CD4-positive, alpha-beta T cell (primary cell): ENCODE measurements at regions not wholly inside any gene's neighbourhood (a gene's known extent, or its start where the extent isn't known, plus 50 kb on each side); places are given as distances from the start of the nearest gene placed in this dataset.

Source experiments
- ATAC-seq: fragments of 200-7000 bp; cut with Tn5 transposase; one replicate; pipeline ENCODE4 v1.10.0; 2022; ENCODE audit warnings: mild to moderate bottlenecking; ENCODE audit not compliant: poor library complexity
- CTCF ChIA-PET: fragments of 350-600 bp; sonication (Branson Sonifier 250); formaldehyde crosslinking; loops from one replicate; lab custom pipeline; 2021; ENCODE audit warnings: antibody characterized with exemption, inconsistent platforms; lab: Charles Lee
- POLR2A ChIA-PET: fragments of 350-600 bp; sonication (Branson Sonifier 250); formaldehyde crosslinking; loops from one replicate; lab custom pipeline; 2021; ENCODE audit warnings: antibody characterized with exemption, inconsistent platforms; lab: Charles Lee
- DNase-seq, 14 experiments: peaks; one replicate each; pipeline ENCODE4 v3.0.0-alpha.2; 2013 to 2020; ENCODE audit warnings: mixed read lengths in 2 of 14
- H3K27ac ChIP-seq, 2 donors: one replicate each; pipeline versions ENCODE4 v1.5.1 to v1.7.0; 2013; ENCODE audit warnings: low read length in 2 of 2, low read depth in 1 of 2, mild to moderate bottlenecking in 1 of 2
- H3K27me3 ChIP-seq, 2 experiments: 1 replicate in 1 of 2; 2 replicates in 1 of 2; pipeline versions ENCODE4 v1.6.1 to v1.7.0; 2013; ENCODE audit warnings: low read length in 2 of 2, control low read depth in 1 of 2, mild to moderate bottlenecking in 1 of 2, moderate library complexity in 1 of 2; ENCODE audit not compliant: insufficient read depth in 2 of 2, control insufficient read depth in 1 of 2
- H3K36me3 ChIP-seq: one replicate; pipeline ENCODE4 v1.6.1; 2013; ENCODE audit warnings: low read length, control low read depth; ENCODE audit not compliant: insufficient read depth
- H3K4me1 ChIP-seq: one replicate; pipeline ENCODE4 v1.6.1; 2013; ENCODE audit warnings: low read length, control low read depth; ENCODE audit not compliant: insufficient read depth
- H3K4me3 ChIP-seq: one replicate; pipeline ENCODE4 v1.5.1; 2013; ENCODE audit warnings: mild to moderate bottlenecking, low read length, moderate library complexity
- H3K9me3 ChIP-seq, 2 experiments: 1 replicate in 1 of 2; 2 replicates in 1 of 2; pipeline versions ENCODE4 v1.6.1 to v1.7.0; 2013; ENCODE audit warnings: low read length in 2 of 2, mild to moderate bottlenecking in 2 of 2, control low read depth in 1 of 2, moderate library complexity in 1 of 2; ENCODE audit not compliant: control insufficient read depth in 1 of 2, insufficient read depth in 1 of 2
- H3K27ac Mint-ChIP-seq: one replicate; pipeline ENCODE4 v1.8.0; 2020; ENCODE audit warnings: mixed read lengths
- H3K27me3 Mint-ChIP-seq: one replicate; pipeline ENCODE4 v1.8.0; 2021; ENCODE audit warnings: mixed read lengths
- H3K36me3 Mint-ChIP-seq: one replicate; pipeline ENCODE4 v1.8.0; 2021; ENCODE audit warnings: low read depth, mixed read lengths
- H3K4me1 Mint-ChIP-seq: one replicate; pipeline ENCODE4 v1.8.0; 2021; ENCODE audit warnings: low read depth, mixed read lengths
- H3K4me3 Mint-ChIP-seq: one replicate; pipeline ENCODE4 v1.8.0; 2020; ENCODE audit warnings: mild to moderate bottlenecking, mixed read lengths
- H3K9me3 Mint-ChIP-seq: one replicate; pipeline ENCODE4 v1.8.0; 2020; ENCODE audit warnings: mixed read lengths
- intact Hi-C, 2 experiments: fragments of 100-400 bp; cut with DNase I in 1 of 2; cut with micrococcal nuclease in 1 of 2; formaldehyde crosslinking; loops; one replicate each; pipeline versions ENCODE4 v1.15.1 to v1.9.0; 2023 to 2025; cut with DNase I, micrococcal nuclease
- TF ChIP-seq, protein P1 (sequence below): fragments of 200-600 bp; IDR thresholded peaks from one replicate; pipeline ENCODE4 v1.8.0; 2022; ENCODE audit warnings: antibody characterized with exemption, mild to moderate bottlenecking

- TF ChIP-seq, protein P1, sequence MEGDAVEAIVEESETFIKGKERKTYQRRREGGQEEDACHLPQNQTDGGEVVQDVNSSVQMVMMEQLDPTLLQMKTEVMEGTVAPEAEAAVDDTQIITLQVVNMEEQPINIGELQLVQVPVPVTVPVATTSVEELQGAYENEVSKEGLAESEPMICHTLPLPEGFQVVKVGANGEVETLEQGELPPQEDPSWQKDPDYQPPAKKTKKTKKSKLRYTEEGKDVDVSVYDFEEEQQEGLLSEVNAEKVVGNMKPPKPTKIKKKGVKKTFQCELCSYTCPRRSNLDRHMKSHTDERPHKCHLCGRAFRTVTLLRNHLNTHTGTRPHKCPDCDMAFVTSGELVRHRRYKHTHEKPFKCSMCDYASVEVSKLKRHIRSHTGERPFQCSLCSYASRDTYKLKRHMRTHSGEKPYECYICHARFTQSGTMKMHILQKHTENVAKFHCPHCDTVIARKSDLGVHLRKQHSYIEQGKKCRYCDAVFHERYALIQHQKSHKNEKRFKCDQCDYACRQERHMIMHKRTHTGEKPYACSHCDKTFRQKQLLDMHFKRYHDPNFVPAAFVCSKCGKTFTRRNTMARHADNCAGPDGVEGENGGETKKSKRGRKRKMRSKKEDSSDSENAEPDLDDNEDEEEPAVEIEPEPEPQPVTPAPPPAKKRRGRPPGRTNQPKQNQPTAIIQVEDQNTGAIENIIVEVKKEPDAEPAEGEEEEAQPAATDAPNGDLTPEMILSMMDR: no peak
- no peaks in the 10 kb centered on the region for H3K9me3 Mint-ChIP-seq
- Histone ChIP-seq H3K4me1 (no peaks in the 10 kb centered on the region), H3K9me3 (no peaks in the 10 kb centered on the region), H3K27me3 (no peaks in the 10 kb centered on the region), H3K4me3 (no peak overlapping the region), H3K27ac (no peak overlapping the region), H3K36me3 (no peaks in the 10 kb centered on the region)
- no peak for DNase-seq
- ATAC-seq: no peak
- ChIA-PET POLR2A (no interaction called here), CTCF (no interaction called here)
- intact Hi-C loops: no loop called here
- no peaks in the 10 kb centered on the region for H3K36me3 Mint-ChIP-seq
- no peaks in the 10 kb centered on the region for H3K27me3 Mint-ChIP-seq
- H3K4me3 Mint-ChIP-seq: no peak overlapping the region
- no peaks in the 10 kb centered on the region for H3K4me1 Mint-ChIP-seq
- H3K27ac Mint-ChIP-seq: no peak overlapping the region
Measured at GRCh38 chr6:113428702-113429101, 428.4 kb upstream of the MARCKS start.

GRCh38 chr6:113432521-113433334, 424.4 kb upstream of the MARCKS start:
- Mint-ChIP-seq H3K4me3 (no peak overlapping the region), H3K27ac (no peak overlapping the region), H3K36me3 (no peaks in the 10 kb centered on the region), H3K9me3 (no peaks in the 10 kb centered on the region), H3K27me3 (no peaks in the 10 kb centered on the region), H3K4me1 (no peaks in the 10 kb centered on the region)
- no peak overlapping the region for H3K27ac ChIP-seq
- ATAC-seq: no peak
- intact Hi-C loops: no loop called here
- no peaks in the 10 kb centered on the region for H3K27me3 ChIP-seq
- CTCF ChIA-PET: no interaction called here
- POLR2A ChIA-PET: no interaction called here
- TF ChIP-seq, protein P1: no peak
- DNase-seq: no peak
- H3K36me3 ChIP-seq: no peaks in the 10 kb centered on the region
- H3K9me3 ChIP-seq: no peaks in the 10 kb centered on the region
- no peaks in the 10 kb centered on the region for H3K4me1 ChIP-seq
- no peak overlapping the region for H3K4me3 ChIP-seq

DNA sequence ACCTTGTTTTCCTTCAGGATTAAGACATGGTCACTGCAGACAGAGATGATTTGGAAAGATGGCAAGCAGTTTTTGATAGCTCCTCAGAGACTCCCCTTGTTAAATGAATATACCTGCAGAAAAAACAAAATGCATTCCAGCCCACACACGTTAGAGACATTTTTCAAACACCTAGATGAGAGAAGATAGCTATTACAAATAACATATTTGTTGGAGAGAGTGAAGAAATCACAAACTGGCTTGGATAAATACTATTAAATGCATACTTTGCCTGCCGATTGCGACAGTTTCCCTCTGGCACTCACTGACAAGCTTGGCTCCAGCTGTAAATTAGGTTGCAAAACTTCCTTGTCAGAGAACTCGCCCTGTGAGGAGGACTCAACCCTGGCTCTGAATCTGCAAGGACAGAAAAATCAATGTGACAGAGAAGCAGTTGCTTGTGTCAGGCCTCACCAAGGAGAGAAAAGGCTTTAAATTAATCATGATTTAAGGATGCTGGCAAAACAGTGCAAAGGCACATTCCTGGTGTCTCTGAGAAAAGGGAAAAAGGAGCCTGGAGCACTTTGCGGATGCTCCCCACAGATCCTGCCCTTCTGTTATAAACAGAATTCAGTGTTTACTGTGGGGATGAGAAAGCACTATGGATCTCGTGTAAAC, 423.7 kb upstream of the MARCKS start:
- H3K36me3 Mint-ChIP-seq: no peaks in the 10 kb centered on the region
- H3K27ac ChIP-seq: no peak overlapping the region
- H3K4me1 ChIP-seq: no peaks in the 10 kb centered on the region
- H3K4me3 Mint-ChIP-seq: no peak overlapping the region
- no peak overlapping the region for H3K27ac Mint-ChIP-seq
- no peak overlapping the region for H3K4me3 ChIP-seq
- intact Hi-C loops: no loop called here
- peak in 2 of 14 experiments; percentile 7 to 12 for DNase-seq
- no peaks in the 10 kb centered on the region for H3K27me3 ChIP-seq
- TF ChIP-seq, protein P1: no peak
- H3K9me3 Mint-ChIP-seq: no peaks in the 10 kb centered on the region
- H3K9me3 ChIP-seq: no peaks in the 10 kb centered on the region
- CTCF ChIA-PET: no interaction called here
- H3K36me3 ChIP-seq: no peaks in the 10 kb centered on the region
- H3K4me1 Mint-ChIP-seq: no peaks in the 10 kb centered on the region
- POLR2A ChIA-PET: no interaction called here
- ATAC-seq: no peak
- no peaks in the 10 kb centered on the region for H3K27me3 Mint-ChIP-seq
